NB4 (cell line): ENCODE measurements at regions not wholly inside any gene's neighbourhood (a gene's known extent, or its start where the extent isn't known, plus 50 kb on each side); places are given as distances from the start of the nearest gene placed in this dataset.

ENCODE experiments used
- DNase-seq: peaks from one replicate; pipeline ENCODE4 v3.0.0; 2010; ENCODE audit warnings: low read depth
- H3K4me3 ChIP-seq: one replicate; pipeline ENCODE4 v1.5.1; 2011; ENCODE audit warnings: mild to moderate bottlenecking, low read depth, low read length, moderate library complexity
- CTCF ChIP-seq: IDR thresholded peaks from one replicate; pipeline ENCODE4 v1.5.1; 2012; ENCODE audit warnings: low read depth, low read length
- MAX ChIP-seq: IDR thresholded peaks from 2 replicates; pipeline ENCODE4 v1.6.1; 2011; ENCODE audit warnings: low read depth, low read length
- MYC ChIP-seq: IDR thresholded peaks from 2 replicates; pipeline ENCODE4 v1.6.1; 2011; ENCODE audit warnings: low read depth, low read length
- POLR2A ChIP-seq: IDR thresholded peaks from 2 replicates; pipeline ENCODE4 v1.6.1; 2011; ENCODE audit warnings: mild to moderate bottlenecking; ENCODE audit not compliant: insufficient read length; ENCODE audit errors: extremely low read depth

GRCh38 chr2:82636402-82637020 lies 1822.6 kb downstream of the SUCLG1 start:
- no peak for TF ChIP-seq MYC
- TF ChIP-seq POLR2A: no peak
- TF ChIP-seq MAX: no peak
- TF ChIP-seq CTCF: no peak
- no peak overlapping the region for H3K4me3 ChIP-seq
- no peak for DNase-seq

- no peak for DNase-seq
These were observed 1860.1 kb downstream of the SUCLG1 start for GRCh38 chr2:82599021-82599420.

GRCh38 chr2:82596581-82596980 lies 1862.5 kb downstream of the SUCLG1 start:
- TF ChIP-seq MAX (no peak), MYC (no peak), CTCF (no peak), POLR2A (no peak)
- DNase-seq: no peak
- H3K4me3 ChIP-seq: no peak overlapping the region

More at GRCh38 chr2:82599021-82599420, 1860.1 kb downstream of the SUCLG1 start:
- TF ChIP-seq POLR2A: no peak
- TF ChIP-seq MAX: no peak
- no peak for TF ChIP-seq CTCF
- TF ChIP-seq MYC: no peak
- H3K4me3 ChIP-seq: no peak overlapping the region

- DNase-seq: no peak
- TF ChIP-seq CTCF: no peak
- TF ChIP-seq POLR2A: no peak
- no peak for TF ChIP-seq MAX
- no peak for TF ChIP-seq MYC
- no peak overlapping the region for H3K4me3 ChIP-seq
These were observed 1867.4 kb downstream of the SUCLG1 start for GRCh38 chr2:82591718-82592117.

- TF ChIP-seq POLR2A (no peak), MYC (no peak)
- no peak for DNase-seq
- H3K4me3 ChIP-seq: no peak overlapping the region
These were observed 1882.4 kb downstream of the SUCLG1 start for GRCh38 chr2:82576656-82577055.

- no peak for DNase-seq
- H3K4me3 ChIP-seq: no peak overlapping the region
- no peak for TF ChIP-seq POLR2A
- no peak for TF ChIP-seq CTCF
- no peak for TF ChIP-seq MYC
- no peak for TF ChIP-seq MAX
These were observed 1919.8 kb downstream of the SUCLG1 start for GRCh38 chr2:82539280-82539621.
